GM19395 (cell line): ENCODE measurements at regions not wholly inside any gene's neighbourhood (a gene's known extent, or its start where the extent isn't known, plus 50 kb on each side); places are given as distances from the start of the nearest gene placed in this dataset.

ENCODE experiments used
- ATAC-seq: cut with Tn5 transposase; IDR thresholded peaks from one replicate; pipeline ENCODE4 v1.9.1; 2021; ENCODE audit warnings: mild to moderate bottlenecking, moderate library complexity; ENCODE audit not compliant: unreplicated experiment

- no peak for ATAC-seq
Measured at GRCh38 chr18:51692612-51693011, 495.1 kb upstream of the MEX3C start.

- peak; percentile 79 for ATAC-seq
Measured at GRCh38 chr18:51711298-51711889, 513.9 kb upstream of the MEX3C start.

- no peak for ATAC-seq
Measured at GRCh38 chr18:51712821-51713220, 515.3 kb upstream of the MEX3C start.

- peak; percentile 54 for ATAC-seq
Measured at GRCh38 chr18:51716277-51716676, 518.8 kb upstream of the MEX3C start.

- no peak for ATAC-seq
Measured at GRCh38 chr18:51721388-51721787, 523.9 kb upstream of the MEX3C start.

GRCh38 chr18:51721996-51722395, 524.5 kb upstream of the MEX3C start:
- ATAC-seq = no peak

- peak; percentile 21 for ATAC-seq
Measured at GRCh38 chr18:51724790-51725721, 527.6 kb upstream of the MEX3C start.

GRCh38 chr18:51726614-51727013, 529.1 kb upstream of the MEX3C start:
- ATAC-seq = peak; percentile 39

GRCh38 chr18:51727780-51728179, 530.3 kb upstream of the MEX3C start:
- ATAC-seq = peak; percentile 77

GRCh38 chr18:51731070-51731469, 533.6 kb upstream of the MEX3C start:
- no peak for ATAC-seq

GRCh38 chr18:51734576-51734975, 537.1 kb upstream of the MEX3C start:
- no peak for ATAC-seq

- ATAC-seq = peak; percentile 95
Measured at GRCh38 chr18:51739044-51739666, 541.7 kb upstream of the MEX3C start.

GRCh38 chr18:51751901-51752300, 554.4 kb upstream of the MEX3C start:
- ATAC-seq = no peak

- ATAC-seq = peak; percentile 79
Measured at GRCh38 chr18:51753365-51754057, 556.0 kb upstream of the MEX3C start.

GRCh38 chr18:51754566-51754965, 557.1 kb upstream of the MEX3C start:
- ATAC-seq = no peak

- no peak for ATAC-seq
Measured at GRCh38 chr18:51757255-51757924, 559.9 kb upstream of the MEX3C start.

GRCh38 chr18:51762373-51762772, 564.9 kb upstream of the MEX3C start:
- no peak for ATAC-seq

GRCh38 chr18:51765606-51766360, 568.3 kb upstream of the MEX3C start:
- ATAC-seq = no peak

- ATAC-seq = peak; percentile 90
Measured at GRCh38 chr18:51767293-51767692, 569.8 kb upstream of the MEX3C start.

GRCh38 chr18:51778115-51778514, 561.9 kb upstream of the DCC start:
- ATAC-seq = no peak
